ENCODE measurements at regions not wholly inside any gene's neighbourhood (a gene's known extent, or its start where the extent isn't known, plus 50 kb on each side); places are given as distances from the start of the nearest gene placed in this dataset.

GRCh38 chr14:101137234-101137633 lies 233.7 kb upstream of the RTL1 start:
- TF ChIP-seq CTCF (IDR thresholded peaks at IDR 0.05) (no peak), POLR2A (IDR thresholded peaks at IDR 0.05) (no peak)
